Vagina (tissue), 2 donors: ENCODE measurements at regions not wholly inside any gene's neighbourhood (a gene's known extent, or its start where the extent isn't known, plus 50 kb on each side); places are given as distances from the start of the nearest gene placed in this dataset.

ENCODE experiments used
- CTCF ChIP-seq, 3 experiments: fragments of 450-650 bp in 2 of 3; fragments of 200-600 bp in 1 of 3; sonication (generic) in 1 of 3; IDR thresholded peaks; one replicate each; pipeline ENCODE4 v1.5.1; 2017 to 2019; ENCODE audit warnings: antibody characterized with exemption in 3 of 3, mild to moderate bottlenecking in 2 of 3, moderate library complexity in 2 of 3
- POLR2A ChIP-seq, 2 donors: fragments of 450-650 bp; IDR thresholded peaks; one replicate each; pipeline ENCODE4 v1.6.1; 2017; ENCODE audit warnings: antibody characterized with exemption in 2 of 2, mild to moderate bottlenecking in 2 of 2, moderate library complexity in 2 of 2

GRCh38 chr1:79762461-79762860, 755.9 kb upstream of the ADGRL4 start:
- TF ChIP-seq CTCF (IDR thresholded peaks at IDR 0.05) (no peak), POLR2A (IDR thresholded peaks at IDR 0.05) (no peak)
